Activated naive CD4-positive, alpha-beta T cell treated with Interleukin-2 at 50 U/mL for 16 hours (primary cell): ENCODE measurements at regions not wholly inside any gene's neighbourhood (a gene's known extent, or its start where the extent isn't known, plus 50 kb on each side); places are given as distances from the start of the nearest gene placed in this dataset.

Experiments
- DNase-seq: peaks from one replicate; pipeline ENCODE4 v3.0.0-alpha.2; 2020

GRCh38 chr1:29453502-29454240 is 217.3 kb downstream of the PTPRU start:
- no peak for DNase-seq

- no peak for DNase-seq
Observed at GRCh38 chr1:29452463-29453230, 216.3 kb downstream of the PTPRU start.

DNA sequence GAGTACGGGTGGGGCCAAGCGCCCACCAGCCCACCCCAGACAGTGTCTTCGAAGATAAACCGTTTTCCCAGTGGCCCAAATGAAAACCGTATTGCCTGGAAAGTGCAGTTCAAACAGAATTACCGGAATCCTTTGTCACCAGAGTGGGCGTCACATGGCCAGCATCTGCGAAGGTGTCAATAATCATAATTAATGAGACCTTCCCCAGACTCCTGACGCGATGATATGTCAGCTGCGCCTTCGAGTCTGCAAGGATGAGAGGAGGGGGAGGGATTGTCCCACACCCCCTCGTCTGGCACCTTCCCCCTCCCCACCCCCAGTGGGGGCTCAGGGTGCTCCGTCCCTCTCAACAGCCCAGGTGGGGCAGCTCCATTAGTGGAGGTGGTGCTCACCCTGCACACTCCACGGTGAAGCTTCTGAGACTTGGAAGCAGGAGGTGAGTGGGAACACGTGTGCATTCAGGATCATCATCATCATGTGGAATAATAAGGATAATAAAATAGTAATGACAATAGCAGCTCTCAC is 215.1 kb downstream of the PTPRU start:
- DNase-seq, result no peak

- DNase-seq, result no peak
Observed at GRCh38 chr1:29450591-29450990, 214.3 kb downstream of the PTPRU start.

GRCh38 chr1:29448456-29449235 is 212.3 kb downstream of the PTPRU start:
- DNase-seq, result no peak

DNA sequence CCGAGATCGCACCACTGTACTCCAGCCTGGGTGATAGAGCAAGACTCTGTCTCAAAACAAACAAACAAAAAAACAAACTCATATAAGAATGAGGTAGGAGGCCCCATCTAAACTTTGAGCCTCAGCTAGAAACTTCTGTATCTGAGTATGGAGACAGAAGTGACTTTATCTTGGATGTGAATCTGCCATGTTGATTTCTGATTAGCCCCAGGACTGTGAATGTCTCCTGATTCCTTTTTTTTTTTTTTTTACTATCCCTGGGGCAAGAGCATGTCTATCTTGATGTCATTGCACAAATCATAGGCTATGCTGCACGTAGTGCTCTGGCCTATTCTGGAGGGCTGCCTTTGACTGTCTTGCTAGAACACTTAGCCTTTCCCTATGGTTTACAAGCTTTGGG is 211.0 kb downstream of the PTPRU start:
- DNase-seq, result no peak

DNA sequence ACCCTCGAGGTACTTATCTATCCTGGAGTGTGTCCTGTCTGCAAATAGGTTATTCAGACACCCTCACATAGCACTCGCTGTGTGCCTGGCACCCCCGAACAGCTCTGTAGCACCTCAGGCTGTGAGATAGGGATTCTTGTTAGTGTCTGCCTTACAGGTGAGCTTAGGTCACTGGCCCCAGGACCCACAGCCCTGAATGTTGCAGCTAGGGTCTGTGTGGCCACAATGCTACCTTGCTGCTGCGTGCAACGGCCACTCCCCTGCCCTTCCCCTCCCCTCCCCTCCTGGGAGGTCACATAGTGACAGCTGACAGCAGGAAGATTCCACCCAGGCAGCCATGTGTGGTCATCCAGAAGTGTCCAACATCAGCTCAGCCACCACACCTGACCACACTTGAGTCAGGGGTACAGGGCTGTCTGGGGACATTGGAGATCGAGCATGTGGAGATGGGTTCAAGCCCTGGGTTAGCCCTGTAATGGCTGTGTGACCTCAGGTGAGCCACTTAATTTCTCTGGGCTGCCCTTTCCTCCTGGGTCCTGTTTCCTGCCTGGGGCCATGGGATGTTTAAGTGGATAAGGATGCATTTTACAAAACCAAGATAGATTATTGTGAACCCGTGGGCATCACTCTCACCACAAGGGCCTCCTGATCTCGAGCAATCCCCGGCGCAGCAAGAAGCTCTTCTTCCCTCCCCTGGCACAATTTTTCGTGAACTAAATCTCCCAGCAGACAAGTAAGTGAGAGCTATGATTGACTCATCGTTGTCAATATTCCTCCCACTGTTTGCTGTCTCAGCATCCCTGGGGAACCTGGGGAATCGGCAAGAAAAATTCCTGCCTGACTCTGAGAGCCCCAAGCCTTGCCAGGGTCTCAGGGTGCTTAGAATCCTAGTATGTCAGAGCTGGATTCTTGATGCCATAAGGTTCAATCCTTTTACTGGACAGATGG is 208.7 kb downstream of the PTPRU start:
- DNase-seq, result no peak

GRCh38 chr1:29444081-29444715 is 207.9 kb downstream of the PTPRU start:
- DNase-seq, result no peak

GRCh38 chr1:29441916-29442668 is 205.8 kb downstream of the PTPRU start:
- DNase-seq, result no peak

- DNase-seq, result no peak
Observed at GRCh38 chr1:29439615-29440014, 203.3 kb downstream of the PTPRU start.

GRCh38 chr1:29438991-29439390 is 202.7 kb downstream of the PTPRU start:
- DNase-seq, result no peak

- no peak for DNase-seq
Observed at GRCh38 chr1:29437946-29438345, 201.6 kb downstream of the PTPRU start.

- no peak for DNase-seq
Observed at GRCh38 chr1:29436181-29436785, 200.0 kb downstream of the PTPRU start.

DNA sequence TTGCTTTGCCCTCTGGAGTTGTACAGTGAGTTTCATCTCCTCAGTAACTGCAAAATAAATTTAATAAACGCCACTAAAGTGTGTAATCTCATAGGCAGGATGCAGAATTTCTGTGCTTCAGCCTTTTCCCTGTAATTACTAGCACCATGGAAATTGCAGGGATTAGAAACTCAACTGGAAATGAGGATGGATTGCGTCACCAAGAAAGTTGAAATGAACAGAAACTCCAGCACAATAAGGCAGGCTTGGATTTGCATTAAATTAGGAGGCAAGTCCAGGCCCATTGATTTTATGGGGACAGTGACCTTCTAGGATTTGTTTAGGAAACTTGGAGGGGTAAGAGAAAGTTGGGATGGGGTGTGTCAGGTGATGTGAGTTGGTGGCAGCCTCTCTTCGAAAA is 197.5 kb downstream of the PTPRU start:
- no peak for DNase-seq

DNA sequence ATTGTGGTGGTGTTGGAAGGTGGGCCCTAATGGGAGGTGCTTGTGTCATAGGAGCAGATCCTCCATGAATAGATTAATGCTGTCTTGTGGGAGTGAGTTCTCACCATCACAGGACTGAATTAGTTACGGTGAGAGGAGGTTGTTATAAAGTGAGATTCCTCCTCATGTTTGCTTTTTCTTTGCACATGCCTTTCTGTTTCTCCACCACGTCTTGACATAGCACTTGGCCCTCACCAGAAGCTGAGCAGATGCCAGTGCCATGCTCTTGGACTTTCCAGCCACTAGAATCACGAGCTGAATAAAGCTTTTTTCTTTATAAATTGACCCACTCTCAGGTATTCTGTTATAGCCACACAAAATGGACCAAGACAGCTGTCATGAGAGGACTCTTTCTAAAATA is 194.8 kb downstream of the PTPRU start:
- DNase-seq, result no peak

GRCh38 chr1:29429656-29430055 is 193.3 kb downstream of the PTPRU start:
- DNase-seq, result no peak

- DNase-seq, result no peak
Observed at GRCh38 chr1:29428997-29429396, 192.7 kb downstream of the PTPRU start.

DNA sequence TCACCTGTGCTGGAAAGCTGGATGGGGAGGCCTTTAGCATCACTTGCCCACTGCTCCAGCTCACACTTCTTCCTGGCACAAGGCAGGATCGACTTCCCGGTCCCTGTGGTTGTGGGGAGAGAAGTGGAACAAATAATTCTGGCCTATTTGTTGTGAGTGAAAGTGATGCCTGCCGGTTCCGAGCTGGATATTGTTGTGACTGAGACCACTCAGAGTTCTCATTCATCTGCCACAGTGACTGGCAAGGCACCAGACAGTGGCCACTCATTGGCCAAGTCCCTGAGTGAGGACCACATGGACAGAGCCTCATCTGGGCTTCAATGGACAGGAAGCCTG is 191.9 kb downstream of the PTPRU start:
- no peak for DNase-seq

GRCh38 chr1:29427614-29428279 is 191.4 kb downstream of the PTPRU start:
- DNase-seq, result no peak

DNA sequence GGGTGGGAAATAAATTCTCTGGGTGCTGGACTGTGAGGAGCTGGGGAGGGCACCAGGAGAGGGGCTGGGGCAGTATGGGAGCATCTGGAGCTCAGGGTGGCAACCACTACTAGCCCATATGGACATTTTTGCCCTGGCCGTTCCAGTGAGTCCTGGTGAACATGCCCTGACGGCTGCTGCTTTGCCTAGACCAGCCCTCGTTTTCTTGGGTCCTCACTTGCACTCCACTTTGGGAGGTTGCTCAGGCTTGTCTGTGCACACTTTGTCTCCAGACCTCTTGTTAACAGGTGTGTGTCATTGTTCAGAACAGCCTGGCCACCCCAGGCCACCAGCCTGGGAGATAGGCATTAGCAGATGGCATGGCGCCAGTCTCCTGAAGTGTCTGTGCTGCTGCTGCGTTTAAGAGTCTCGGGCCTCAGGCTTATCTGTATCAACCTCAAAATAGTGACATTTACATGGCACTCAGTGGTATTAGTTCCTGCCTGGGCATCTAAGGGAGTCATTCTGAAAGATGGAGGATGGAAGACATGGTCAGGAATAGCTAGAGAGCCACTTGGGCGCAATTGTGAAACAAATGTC is 190.5 kb downstream of the PTPRU start:
- no peak for DNase-seq
